Lower lobe of right lung (tissue), 2 donors: ENCODE measurements at regions not wholly inside any gene's neighbourhood (a gene's known extent, or its start where the extent isn't known, plus 50 kb on each side); places are given as distances from the start of the nearest gene placed in this dataset.
"Not testable (repeated sequence)": the region's sequence is repeated elsewhere in the genome, so short reads cannot be mapped to it uniquely, and the experiment has no call there.

Source experiments
- ATAC-seq, 2 donors: fragments of 200-7000 bp; cut with Tn5 transposase; one replicate each; pipeline ENCODE4 v1.9.1; 2020 to 2022; ENCODE audit warnings: mild to moderate bottlenecking in 2 of 2, moderate library complexity in 2 of 2
- DNase-seq: peaks from one replicate; pipeline ENCODE4 v3.0.0-alpha.2; 2020
- H3K27ac ChIP-seq: fragments of 200-600 bp; one replicate; pipeline ENCODE4 v1.8.0; 2022
- H3K27me3 ChIP-seq: fragments of 200-600 bp; one replicate; pipeline ENCODE4 v1.8.0; 2022; ENCODE audit warnings: low read depth
- H3K36me3 ChIP-seq: fragments of 200-600 bp; one replicate; pipeline ENCODE4 v1.8.0; 2022; ENCODE audit warnings: mild to moderate bottlenecking
- H3K4me1 ChIP-seq: fragments of 200-600 bp; one replicate; pipeline ENCODE4 v1.8.0; 2022
- H3K4me3 ChIP-seq: fragments of 200-600 bp; one replicate; pipeline ENCODE4 v1.8.0; 2022; ENCODE audit warnings: mild to moderate bottlenecking
- H3K9me3 ChIP-seq: fragments of 200-600 bp; one replicate; pipeline ENCODE4 v1.8.0; 2022
- intact Hi-C: fragments of 100-400 bp; cut with DNase I; formaldehyde crosslinking; loops from one replicate; pipeline ENCODE4 v1.11.0; 2022
- TF ChIP-seq, protein P1 (sequence below): fragments of 200-600 bp; IDR thresholded peaks from one replicate; pipeline ENCODE4 v1.8.0; 2022; ENCODE audit warnings: antibody characterized with exemption, mild to moderate bottlenecking
- donor health status: DM: no; HTN: yes; CAD: no; lungs with severe emphysema.

DNA sequence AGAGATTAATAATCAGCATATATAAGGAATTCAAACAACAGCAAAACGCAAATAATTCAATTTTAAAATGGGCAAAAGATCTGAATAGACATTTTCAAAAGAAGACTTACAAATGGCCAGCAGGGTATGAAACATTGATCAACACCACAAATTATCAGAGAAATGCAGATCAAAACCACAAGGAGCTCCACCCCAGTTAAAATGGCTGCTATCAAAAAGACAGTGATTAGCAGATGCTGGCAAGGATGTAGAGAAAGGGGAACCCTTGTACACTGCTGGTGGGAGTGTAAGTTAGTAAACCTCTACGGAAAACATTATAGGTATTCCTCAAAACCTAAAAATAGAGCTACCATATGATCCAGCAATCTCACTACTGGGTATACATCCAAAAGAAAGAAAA, 128.0 kb upstream of the CACUL1 start:
- TF ChIP-seq, protein P1, sequence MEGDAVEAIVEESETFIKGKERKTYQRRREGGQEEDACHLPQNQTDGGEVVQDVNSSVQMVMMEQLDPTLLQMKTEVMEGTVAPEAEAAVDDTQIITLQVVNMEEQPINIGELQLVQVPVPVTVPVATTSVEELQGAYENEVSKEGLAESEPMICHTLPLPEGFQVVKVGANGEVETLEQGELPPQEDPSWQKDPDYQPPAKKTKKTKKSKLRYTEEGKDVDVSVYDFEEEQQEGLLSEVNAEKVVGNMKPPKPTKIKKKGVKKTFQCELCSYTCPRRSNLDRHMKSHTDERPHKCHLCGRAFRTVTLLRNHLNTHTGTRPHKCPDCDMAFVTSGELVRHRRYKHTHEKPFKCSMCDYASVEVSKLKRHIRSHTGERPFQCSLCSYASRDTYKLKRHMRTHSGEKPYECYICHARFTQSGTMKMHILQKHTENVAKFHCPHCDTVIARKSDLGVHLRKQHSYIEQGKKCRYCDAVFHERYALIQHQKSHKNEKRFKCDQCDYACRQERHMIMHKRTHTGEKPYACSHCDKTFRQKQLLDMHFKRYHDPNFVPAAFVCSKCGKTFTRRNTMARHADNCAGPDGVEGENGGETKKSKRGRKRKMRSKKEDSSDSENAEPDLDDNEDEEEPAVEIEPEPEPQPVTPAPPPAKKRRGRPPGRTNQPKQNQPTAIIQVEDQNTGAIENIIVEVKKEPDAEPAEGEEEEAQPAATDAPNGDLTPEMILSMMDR, result no peak
- H3K9me3 ChIP-seq, result no peaks in the 10 kb centered on the region
- no peaks in the 10 kb centered on the region for H3K27me3 ChIP-seq
- ATAC-seq (no peak), DNase-seq (no peak)
- H3K4me1 ChIP-seq, result no peaks in the 10 kb centered on the region
- no peak overlapping the region for H3K27ac ChIP-seq
- H3K36me3 ChIP-seq, result no peaks in the 10 kb centered on the region
- H3K4me3 ChIP-seq, result no peak overlapping the region
- intact Hi-C loops, result no loop called here

DNA sequence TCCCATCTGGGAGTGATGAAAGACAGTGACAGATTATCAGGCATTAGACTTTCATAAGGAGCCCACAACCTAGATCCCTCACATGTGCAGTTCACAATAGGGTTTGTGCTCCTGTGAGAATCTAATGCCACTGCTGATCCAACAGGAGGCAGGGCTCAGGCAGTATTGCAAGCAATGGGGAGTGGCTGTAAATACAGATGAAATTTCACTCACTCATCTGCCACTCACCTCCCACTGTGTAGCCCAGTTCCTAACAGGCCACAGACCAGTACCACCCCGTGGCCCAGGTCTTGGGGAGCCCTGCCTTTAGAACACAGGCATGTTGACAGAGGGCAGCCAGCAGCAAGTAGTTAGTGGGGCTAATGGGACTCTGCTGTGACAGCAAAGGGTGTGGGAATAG, 137.3 kb upstream of the NANOS1 start:
- ATAC-seq, result no peak
- no peak for DNase-seq
- no peaks in the 10 kb centered on the region for H3K9me3 ChIP-seq
- no peaks in the 10 kb centered on the region for H3K27me3 ChIP-seq
- H3K36me3 ChIP-seq, result no peaks in the 10 kb centered on the region
- H3K4me1 ChIP-seq, result no peaks in the 10 kb centered on the region
- TF ChIP-seq, protein P1, result no peak
- no peak overlapping the region for H3K27ac ChIP-seq
- no peak overlapping the region for H3K4me3 ChIP-seq
- intact Hi-C loops, result no loop called here

DNA sequence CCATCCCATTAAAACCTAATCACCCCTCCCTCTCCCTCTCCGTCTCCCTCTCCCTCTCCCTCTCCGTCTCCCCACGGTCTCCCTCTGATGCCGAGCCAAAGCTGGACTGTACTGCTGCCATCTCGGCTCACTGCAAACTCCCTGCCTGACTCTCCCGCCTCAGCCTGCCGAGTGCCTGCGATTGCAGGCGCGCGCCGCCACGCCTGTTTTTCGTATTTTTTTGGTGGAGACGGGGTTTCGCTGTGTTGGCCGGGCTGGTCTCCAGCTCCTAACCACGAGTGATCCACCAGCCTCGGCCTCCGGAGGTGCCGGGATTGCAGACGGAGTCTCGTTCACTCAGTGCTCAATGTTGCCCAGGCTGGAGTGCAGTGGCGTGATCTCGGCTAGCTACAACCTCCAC, 134.6 kb upstream of the NANOS1 start:
- intact Hi-C loops, H3K27me3 ChIP-seq, ATAC-seq: not testable (repeated sequence)

DNA sequence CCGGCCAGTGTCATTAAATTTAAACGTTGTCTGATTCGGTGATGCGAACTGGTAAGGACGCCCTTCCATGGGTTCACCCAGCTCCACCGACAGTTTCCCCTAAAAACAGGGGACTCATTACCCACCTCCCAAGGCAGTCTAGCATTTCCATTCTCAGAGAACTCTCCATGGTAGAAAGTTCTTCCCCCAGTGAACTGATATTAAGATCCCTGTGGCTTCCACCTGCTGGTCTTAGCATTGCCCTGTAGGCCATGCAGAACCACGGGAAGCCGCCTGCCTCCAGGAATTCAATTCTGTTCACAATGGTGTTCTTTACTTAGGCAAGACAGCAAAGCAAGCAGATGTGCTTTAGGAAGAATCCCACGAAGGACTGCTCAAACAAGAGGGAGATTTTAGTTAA, 128.9 kb upstream of the NANOS1 start:
- DNase-seq, result no peak
- intact Hi-C loops, result no loop called here
- Histone ChIP-seq H3K27ac (no peak overlapping the region), H3K4me1 (no peaks in the 10 kb centered on the region), H3K4me3 (no peak overlapping the region), H3K27me3 (no peaks in the 10 kb centered on the region), H3K9me3 (no peaks in the 10 kb centered on the region), H3K36me3 (no peaks in the 10 kb centered on the region)
- TF ChIP-seq, protein P1, result no peak
- no peak for ATAC-seq

More for the DNA sequence above, 134.6 kb upstream of the NANOS1 start:
- H3K4me1 ChIP-seq, DNase-seq, H3K4me3 ChIP-seq, H3K9me3 ChIP-seq, H3K27ac ChIP-seq, H3K36me3 ChIP-seq: not testable (repeated sequence)

DNA sequence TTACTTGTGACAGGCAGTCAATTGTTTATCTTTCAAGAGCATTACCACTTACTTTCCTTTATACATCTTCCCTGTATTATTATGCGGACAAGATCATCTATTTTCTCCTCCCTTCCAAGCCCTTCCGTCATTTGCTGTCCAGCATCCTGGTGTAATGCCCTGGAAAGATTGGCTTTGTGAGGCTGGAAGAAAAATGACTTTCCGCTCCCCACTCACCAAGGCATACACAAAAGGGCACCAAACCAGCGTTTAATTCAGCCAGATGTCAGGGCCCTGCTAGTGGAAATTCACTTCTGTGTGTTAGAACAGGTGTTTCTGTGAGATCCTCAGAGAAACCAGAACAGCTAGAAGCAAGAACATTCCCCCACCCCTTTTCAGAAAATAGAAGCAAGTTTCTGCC, 128.1 kb upstream of the NANOS1 start:
- ATAC-seq, result no peak
- H3K9me3 ChIP-seq, result no peaks in the 10 kb centered on the region
- TF ChIP-seq, protein P1, result no peak
- H3K27ac ChIP-seq, result no peak overlapping the region
- H3K4me1 ChIP-seq, result no peaks in the 10 kb centered on the region
- no peaks in the 10 kb centered on the region for H3K27me3 ChIP-seq
- intact Hi-C loops, result no loop called here
- H3K4me3 ChIP-seq, result no peak overlapping the region
- no peaks in the 10 kb centered on the region for H3K36me3 ChIP-seq
- no peak for DNase-seq

DNA sequence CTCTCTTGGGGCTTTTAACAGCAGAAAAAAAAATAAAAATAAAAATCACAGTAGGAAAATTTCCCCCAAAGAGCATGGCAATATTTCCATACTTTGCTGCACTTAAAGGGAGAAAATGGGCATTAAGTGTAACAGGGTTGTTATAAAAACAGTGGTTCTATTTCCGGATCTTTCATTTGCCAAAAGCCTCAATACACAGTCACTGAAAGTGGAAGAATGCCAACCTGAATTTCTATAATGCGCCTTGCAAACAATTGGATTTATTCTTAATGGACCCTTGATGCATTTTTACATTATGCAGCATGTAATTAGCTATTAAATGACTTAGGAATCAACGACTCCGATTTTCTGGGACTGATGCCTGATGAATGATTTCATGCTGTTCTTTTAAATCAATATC, 127.6 kb upstream of the NANOS1 start:
- H3K4me1 ChIP-seq, result no peaks in the 10 kb centered on the region
- no peaks in the 10 kb centered on the region for H3K9me3 ChIP-seq
- no peak overlapping the region for H3K4me3 ChIP-seq
- TF ChIP-seq, protein P1, result no peak
- DNase-seq (no peak), ATAC-seq (no peak)
- intact Hi-C loops, result no loop called here
- no peaks in the 10 kb centered on the region for H3K36me3 ChIP-seq
- no peaks in the 10 kb centered on the region for H3K27me3 ChIP-seq
- H3K27ac ChIP-seq, result no peak overlapping the region

DNA sequence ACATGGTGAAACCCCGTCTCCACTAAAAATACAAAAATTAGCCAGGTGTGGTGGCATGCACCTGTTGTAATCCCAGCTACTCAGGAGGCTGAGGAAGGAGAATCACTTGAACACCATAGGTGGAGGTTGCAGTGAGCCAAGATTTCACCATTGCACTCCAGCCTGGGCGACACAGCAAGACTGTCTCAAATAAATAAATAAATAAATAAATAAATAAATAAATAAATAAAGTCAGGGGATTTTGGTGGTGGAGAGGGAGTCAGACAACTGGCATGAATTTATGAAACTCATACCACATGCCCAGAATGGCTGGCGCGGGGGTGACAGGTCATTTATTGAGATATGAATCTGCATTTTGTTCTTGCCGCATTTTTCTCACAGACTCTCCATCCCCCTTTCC, 126.9 kb upstream of the NANOS1 start:
- H3K36me3 ChIP-seq, H3K4me3 ChIP-seq, H3K4me1 ChIP-seq, ATAC-seq, intact Hi-C loops, DNase-seq, H3K9me3 ChIP-seq, H3K27ac ChIP-seq, H3K27me3 ChIP-seq: not testable (repeated sequence)
